ENCODE measurements at regions not wholly inside any gene's neighbourhood (a gene's known extent, or its start where the extent isn't known, plus 50 kb on each side); places are given as distances from the start of the nearest gene placed in this dataset.
"Not testable (repeated sequence)": the region's sequence is repeated elsewhere in the genome, so short reads cannot be mapped to it uniquely, and the experiment has no call there.

GRCh38 chr16:9159839-9160550, 68.6 kb downstream of the HAPSTR1 start:
- peak; percentile 49 to 51 for DNase-seq (ENCODE audit: low read depth in 2 of 2)
- H3K9ac ChIP-seq (ENCODE audit: insufficient read depth, low read length), result no peak overlapping the region
- no peaks in the 10 kb centered on the region for H3K79me2 ChIP-seq (ENCODE audit: control insufficient read depth, insufficient read depth, low read length)
- no peaks in the 10 kb centered on the region for H3K4me1 ChIP-seq (ENCODE audit: control insufficient read depth, extremely low read depth, insufficient read depth, low read length)
- no peaks in the 10 kb centered on the region for H3K9me3 ChIP-seq (ENCODE audit: control insufficient read depth, insufficient read depth, low read depth, low read length)
- no peaks in the 10 kb centered on the region for H4K20me1 ChIP-seq (ENCODE audit: control insufficient read depth, extremely low read depth, insufficient read depth, low read length)
- H3K4me2 ChIP-seq (ENCODE audit: extremely low read depth, insufficient read depth, low read length), result no peak overlapping the region
- peak; percentile 59 to 71 for TF ChIP-seq CTCF (conservative IDR thresholded peaks at IDR 0.05 in 1 of 2, IDR thresholded peaks at IDR 0.05 in 1 of 2; ENCODE audit: low read depth in 1 of 2, low read length in 2 of 2)
- TF ChIP-seq EZH2 (IDR thresholded peaks at IDR 0.05; ENCODE audit: low read length, missing control alignments), result no peak
- no peak overlapping the region for H3K4me3 ChIP-seq (replicated peaks in 1 of 4; ENCODE audit: control extremely low read depth in 1 of 4, insufficient read depth in 1 of 4, low read depth in 3 of 4, low read length in 4 of 4)
- H3K36me3 ChIP-seq (ENCODE audit: control insufficient read depth, insufficient read depth, low read length), result no peaks in the 10 kb centered on the region
- no peaks in the 10 kb centered on the region for H3K27me3 ChIP-seq (ENCODE audit: control insufficient read depth, insufficient read depth, low read length)
- no peak overlapping the region for H2AFZ ChIP-seq (ENCODE audit: low read length)
- no peak overlapping the region for H3K27ac ChIP-seq (ENCODE audit: insufficient read depth, low read length)

GRCh38 chr16:9160551-9160911, 69.1 kb downstream of the HAPSTR1 start:
- Histone ChIP-seq H3K79me2 (ENCODE audit: control insufficient read depth, insufficient read depth, low read length) (no peaks in the 10 kb centered on the region), H3K36me3 (ENCODE audit: control insufficient read depth, insufficient read depth, low read length) (no peaks in the 10 kb centered on the region), H3K9ac (ENCODE audit: insufficient read depth, low read length) (no peak overlapping the region), H3K4me3 (replicated peaks in 1 of 4; ENCODE audit: control extremely low read depth in 1 of 4, insufficient read depth in 1 of 4, low read depth in 3 of 4, low read length in 4 of 4) (no peak overlapping the region), H3K9me3 (ENCODE audit: control insufficient read depth, insufficient read depth, low read depth, low read length) (no peaks in the 10 kb centered on the region), H3K4me1 (ENCODE audit: control insufficient read depth, extremely low read depth, insufficient read depth, low read length) (no peaks in the 10 kb centered on the region), H4K20me1 (ENCODE audit: control insufficient read depth, extremely low read depth, insufficient read depth, low read length) (no peaks in the 10 kb centered on the region), H3K4me2 (ENCODE audit: extremely low read depth, insufficient read depth, low read length) (no peak overlapping the region), H2AFZ (ENCODE audit: low read length) (no peak overlapping the region), H3K27me3 (ENCODE audit: control insufficient read depth, insufficient read depth, low read length) (no peaks in the 10 kb centered on the region), H3K27ac (ENCODE audit: insufficient read depth, low read length) (no peak overlapping the region)
- TF ChIP-seq CTCF (conservative IDR thresholded peaks at IDR 0.05 in 1 of 2, IDR thresholded peaks at IDR 0.05 in 1 of 2; ENCODE audit: low read depth in 1 of 2, low read length in 2 of 2) (no peak), EZH2 (IDR thresholded peaks at IDR 0.05; ENCODE audit: low read length, missing control alignments) (no peak)
- DNase-seq (ENCODE audit: low read depth in 2 of 2), result no peak

- H3K4me1 ChIP-seq (ENCODE audit: control insufficient read depth, extremely low read depth, insufficient read depth, low read length), result no peaks in the 10 kb centered on the region
- H2AFZ ChIP-seq (ENCODE audit: low read length), result no peak overlapping the region
- H3K27me3 ChIP-seq (ENCODE audit: control insufficient read depth, insufficient read depth, low read length), result no peaks in the 10 kb centered on the region
- H3K79me2 ChIP-seq (ENCODE audit: control insufficient read depth, insufficient read depth, low read length), result no peaks in the 10 kb centered on the region
- no peaks in the 10 kb centered on the region for H3K9me3 ChIP-seq (ENCODE audit: control insufficient read depth, insufficient read depth, low read depth, low read length)
- DNase-seq (ENCODE audit: low read depth in 2 of 2), result no peak
- H3K4me2 ChIP-seq (ENCODE audit: extremely low read depth, insufficient read depth, low read length), result no peak overlapping the region
- no peak for TF ChIP-seq EZH2 (IDR thresholded peaks at IDR 0.05; ENCODE audit: low read length, missing control alignments)
- no peak overlapping the region for H3K9ac ChIP-seq (ENCODE audit: insufficient read depth, low read length)
- no peak overlapping the region for H3K4me3 ChIP-seq (replicated peaks in 1 of 4; ENCODE audit: control extremely low read depth in 1 of 4, insufficient read depth in 1 of 4, low read depth in 3 of 4, low read length in 4 of 4)
- no peaks in the 10 kb centered on the region for H3K36me3 ChIP-seq (ENCODE audit: control insufficient read depth, insufficient read depth, low read length)
- no peak overlapping the region for H3K27ac ChIP-seq (ENCODE audit: insufficient read depth, low read length)
- H4K20me1 ChIP-seq (ENCODE audit: control insufficient read depth, extremely low read depth, insufficient read depth, low read length), result no peaks in the 10 kb centered on the region
Observed at GRCh38 chr16:9165681-9166080, 74.2 kb downstream of the HAPSTR1 start.

GRCh38 chr16:9166326-9166993, 75.0 kb downstream of the HAPSTR1 start:
- not testable (repeated sequence) for H3K4me1 ChIP-seq (ENCODE audit: control insufficient read depth, extremely low read depth, insufficient read depth, low read length); H3K9me3 ChIP-seq (ENCODE audit: control insufficient read depth, insufficient read depth, low read depth, low read length); H4K20me1 ChIP-seq (ENCODE audit: control insufficient read depth, extremely low read depth, insufficient read depth, low read length); H3K4me3 ChIP-seq (replicated peaks in 1 of 4; ENCODE audit: control extremely low read depth in 1 of 4, insufficient read depth in 1 of 4, low read depth in 3 of 4, low read length in 4 of 4); H3K27ac ChIP-seq (ENCODE audit: insufficient read depth, low read length); H2AFZ ChIP-seq (ENCODE audit: low read length); H3K4me2 ChIP-seq (ENCODE audit: extremely low read depth, insufficient read depth, low read length); H3K79me2 ChIP-seq (ENCODE audit: control insufficient read depth, insufficient read depth, low read length); H3K9ac ChIP-seq (ENCODE audit: insufficient read depth, low read length); DNase-seq (ENCODE audit: low read depth in 2 of 2); H3K27me3 ChIP-seq (ENCODE audit: control insufficient read depth, insufficient read depth, low read length); H3K36me3 ChIP-seq (ENCODE audit: control insufficient read depth, insufficient read depth, low read length)

All from fibroblast of lung (primary cell).